ENCODE measurements at regions not wholly inside any gene's neighbourhood (a gene's known extent, or its start where the extent isn't known, plus 50 kb on each side); places are given as distances from the start of the nearest gene placed in this dataset.

GRCh38 chr9:4371108-4371507 is 71.2 kb upstream of the GLIS3 start:
- TF ChIP-seq, protein P1, sequence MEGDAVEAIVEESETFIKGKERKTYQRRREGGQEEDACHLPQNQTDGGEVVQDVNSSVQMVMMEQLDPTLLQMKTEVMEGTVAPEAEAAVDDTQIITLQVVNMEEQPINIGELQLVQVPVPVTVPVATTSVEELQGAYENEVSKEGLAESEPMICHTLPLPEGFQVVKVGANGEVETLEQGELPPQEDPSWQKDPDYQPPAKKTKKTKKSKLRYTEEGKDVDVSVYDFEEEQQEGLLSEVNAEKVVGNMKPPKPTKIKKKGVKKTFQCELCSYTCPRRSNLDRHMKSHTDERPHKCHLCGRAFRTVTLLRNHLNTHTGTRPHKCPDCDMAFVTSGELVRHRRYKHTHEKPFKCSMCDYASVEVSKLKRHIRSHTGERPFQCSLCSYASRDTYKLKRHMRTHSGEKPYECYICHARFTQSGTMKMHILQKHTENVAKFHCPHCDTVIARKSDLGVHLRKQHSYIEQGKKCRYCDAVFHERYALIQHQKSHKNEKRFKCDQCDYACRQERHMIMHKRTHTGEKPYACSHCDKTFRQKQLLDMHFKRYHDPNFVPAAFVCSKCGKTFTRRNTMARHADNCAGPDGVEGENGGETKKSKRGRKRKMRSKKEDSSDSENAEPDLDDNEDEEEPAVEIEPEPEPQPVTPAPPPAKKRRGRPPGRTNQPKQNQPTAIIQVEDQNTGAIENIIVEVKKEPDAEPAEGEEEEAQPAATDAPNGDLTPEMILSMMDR (IDR thresholded peaks at IDR 0.05; ENCODE audit: insufficient read depth, low read depth, low read length), result no peak
- no peak for TF ChIP-seq EZH2 (IDR thresholded peaks at IDR 0.05; ENCODE audit: insufficient read depth, low read length)

Data from astrocyte (in vitro differentiated cells and primary cell).